SK-N-SH (cell line): ENCODE measurements at regions not wholly inside any gene's neighbourhood (a gene's known extent, or its start where the extent isn't known, plus 50 kb on each side); places are given as distances from the start of the nearest gene placed in this dataset.

Experiments
- CTCF ChIA-PET: fragments of 300-600, 350-600 bp; formaldehyde crosslinking; extraction: SDS; loops from one replicate; lab custom pipeline; 2021; lab: Yijun Ruan, JAX
- POLR2A ChIA-PET: fragments of 350-600 bp; sonication (Branson Sonifier 250); formaldehyde crosslinking; extraction: SDS; loops from one replicate; lab custom pipeline; 2020; ENCODE audit warnings: antibody characterized with exemption, inconsistent platforms; lab: Yijun Ruan, JAX
- DNase-seq: peaks from one replicate; pipeline ENCODE4 v3.0.0; 2012
- H2AFZ ChIP-seq: fragments of 200-600 bp; sonication (generic); 2 replicates; pipeline ENCODE4 v1.8.1; 2016; ENCODE audit warnings: antibody characterized with exemption, mild to moderate bottlenecking, low read depth
- H3F3A ChIP-seq: fragments of 200-600 bp; sonication (generic); replicated peaks from 2 replicates; pipeline ENCODE3; 2016; ENCODE audit warnings: antibody characterized with exemption, mild to moderate bottlenecking; ENCODE audit not compliant: insufficient read depth
- H3K27ac ChIP-seq, 2 experiments: fragments of 200-500 bp in 1 of 2; fragments of 200-600 bp in 1 of 2; sonication (Bioruptor generic) in 1 of 2; sonication (generic), shearing (Covaris generic) in 1 of 2; 2 replicates each; pipeline versions ENCODE4 v1.5.1 to v1.6.1; 2014 to 2016; ENCODE audit warnings: low read depth in 2 of 2, inconsistent platforms in 1 of 2, low read length in 1 of 2, mild to moderate bottlenecking in 1 of 2, mixed read lengths in 1 of 2
- H3K27me3 ChIP-seq: fragments of 200-600 bp; sonication (generic), shearing (Covaris generic); 2 replicates; pipeline ENCODE4 v1.6.1; 2016; ENCODE audit warnings: mixed run types; ENCODE audit not compliant: insufficient read depth
- H3K36me3 ChIP-seq, 2 experiments: fragments of 200-500 bp in 1 of 2; fragments of 200-600 bp in 1 of 2; sonication (Bioruptor generic) in 1 of 2; sonication (generic) in 1 of 2; replicated peaks in 1 of 2; 2 replicates each; pipeline versions ENCODE3 to v1.5.1; 2014 to 2016; ENCODE audit warnings: low read length in 1 of 2, mild to moderate bottlenecking in 1 of 2; ENCODE audit not compliant: insufficient read depth in 2 of 2, control insufficient read depth in 1 of 2
- H3K4me1 ChIP-seq, 2 experiments: fragments of 200-500 bp in 1 of 2; fragments of 200-600 bp in 1 of 2; sonication (Bioruptor generic) in 1 of 2; sonication (generic), shearing (Covaris generic) in 1 of 2; 2 replicates each; pipeline versions ENCODE4 v1.5.1 to v1.6.1; 2014 to 2016; ENCODE audit warnings: low read depth in 1 of 2, low read length in 1 of 2, mixed run types in 1 of 2; ENCODE audit not compliant: insufficient read depth in 2 of 2, control insufficient read depth in 1 of 2
- H3K4me2 ChIP-seq: fragments of 200-600 bp; sonication (generic), shearing (Covaris generic); 2 replicates; pipeline ENCODE4 v1.6.1; 2017; ENCODE audit warnings: mixed run types
- H3K4me3 ChIP-seq, 2 experiments: fragments of 200-500 bp in 1 of 2; fragments of 200-600 bp in 1 of 2; sonication (Bioruptor generic) in 1 of 2; sonication (generic), shearing (Covaris generic) in 1 of 2; 2 replicates each; pipeline versions ENCODE4 v1.5.1 to v1.8.1; 2014 to 2016; ENCODE audit warnings: low read depth in 2 of 2, inconsistent platforms in 1 of 2, low read length in 1 of 2, mild to moderate bottlenecking in 1 of 2, mixed read lengths in 1 of 2, moderate library complexity in 1 of 2
- H3K79me2 ChIP-seq: fragments of 200-600 bp; sonication (generic); 2 replicates; pipeline ENCODE4 v1.8.1; 2017; ENCODE audit warnings: mild to moderate bottlenecking; ENCODE audit not compliant: insufficient read depth
- H3K9ac ChIP-seq: fragments of 200-600 bp; sonication (generic); 2 replicates; pipeline ENCODE4 v1.6.1; 2017; ENCODE audit warnings: mixed run types
- H3K9me2 ChIP-seq: fragments of 200-600 bp; sonication (generic); 2 replicates; pipeline ENCODE4 v1.6.1; 2017; ENCODE audit warnings: mixed run types
- H3K9me3 ChIP-seq: fragments of 200-600 bp; sonication (generic); 2 replicates; pipeline ENCODE4 v1.6.1; 2017; ENCODE audit warnings: mixed run types, mild to moderate bottlenecking, moderate library complexity
- H4K20me1 ChIP-seq: fragments of 200-600 bp; sonication (generic); 2 replicates; pipeline ENCODE4 v1.6.1; 2017; ENCODE audit warnings: mild to moderate bottlenecking, mixed run types; ENCODE audit not compliant: insufficient read depth
- ELF1 ChIP-seq: IDR thresholded peaks from 2 replicates; pipeline ENCODE4 v1.4.0; 2012
- FOXJ3 ChIP-seq: sonication (generic); formaldehyde crosslinking; IDR thresholded peaks from 2 replicates; pipeline ENCODE4 v1.5.1; 2020; ENCODE audit warnings: mild to moderate bottlenecking, missing genetic modification reagents
- MEF2A ChIP-seq: IDR thresholded peaks from 2 replicates; pipeline ENCODE4 v1.4.0; 2012; ENCODE audit warnings: low read depth, borderline replicate concordance
- MXI1 ChIP-seq: IDR thresholded peaks from 2 replicates; pipeline ENCODE4 v1.6.1; 2012; ENCODE audit warnings: mild to moderate bottlenecking, low read depth, low read length, improper control_type of control experiment
- NRF1 ChIP-seq: IDR thresholded peaks from 2 replicates; pipeline ENCODE4 v1.6.1; 2012; ENCODE audit warnings: low read depth, mild to moderate bottlenecking, low read length
- POLR2AphosphoS5 ChIP-seq: IDR thresholded peaks from 2 replicates; pipeline ENCODE4 v1.6.1; 2012; ENCODE audit warnings: low read depth, low read length
- RAD21 ChIP-seq: IDR thresholded peaks from 2 replicates; pipeline ENCODE4 v1.6.1; 2012; ENCODE audit warnings: mild to moderate bottlenecking, low read length
- RCOR1 ChIP-seq: fragments of 150-350 bp; IDR thresholded peaks from 2 replicates; pipeline ENCODE4 v1.6.1; 2017; ENCODE audit warnings: antibody characterized with exemption, low read length
- RFX5 ChIP-seq: IDR thresholded peaks from 2 replicates; pipeline ENCODE4 v1.6.1; 2012; ENCODE audit warnings: mild to moderate bottlenecking, improper control_type of control experiment, low read length
- RXRA ChIP-seq: IDR thresholded peaks from 2 replicates; pipeline ENCODE4 v1.4.0; 2012; ENCODE audit warnings: low read depth, mild to moderate bottlenecking, borderline replicate concordance
- SIN3A ChIP-seq: IDR thresholded peaks from 2 replicates; pipeline ENCODE4 v1.6.1; 2012; ENCODE audit warnings: low read depth, mild to moderate bottlenecking, low read length, moderate library complexity, borderline replicate concordance
- TCF12 ChIP-seq: IDR thresholded peaks from 2 replicates; pipeline ENCODE4 v1.4.0; 2012
- TEAD4 ChIP-seq: IDR thresholded peaks from 2 replicates; pipeline ENCODE4 v1.4.0; 2012; ENCODE audit warnings: mild to moderate bottlenecking, borderline replicate concordance; ENCODE audit not compliant: insufficient read depth
- YY1 ChIP-seq: IDR thresholded peaks from 2 replicates; pipeline ENCODE4 v1.4.0; 2012; ENCODE audit warnings: low read depth, mild to moderate bottlenecking
- WGBS: methylation state at CpG from one replicate; pipeline ENCODE4 v1.1.6; 2017; ENCODE audit warnings: low lambda C conversion rate; 5-methylcytosine and 5-hydroxymethylcytosine counted together
- TF ChIP-seq, protein P1 (sequence below): IDR thresholded peaks from 2 replicates; pipeline ENCODE4 v1.6.1; 2012; ENCODE audit warnings: mild to moderate bottlenecking, low read depth, low read length, moderate library complexity
- TF ChIP-seq, protein P2 (sequence below): IDR thresholded peaks from 2 replicates; pipeline ENCODE4 v1.4.0; 2012; ENCODE audit warnings: low read depth
- TF ChIP-seq, protein P3 (sequence below): IDR thresholded peaks from 2 replicates; pipeline ENCODE4 v1.4.0; 2012; ENCODE audit warnings: low read depth, borderline replicate concordance
- TF ChIP-seq, protein P4 (sequence below): IDR thresholded peaks from 2 replicates; pipeline ENCODE4 v1.4.0; 2012; ENCODE audit warnings: low read depth, borderline replicate concordance

DNA sequence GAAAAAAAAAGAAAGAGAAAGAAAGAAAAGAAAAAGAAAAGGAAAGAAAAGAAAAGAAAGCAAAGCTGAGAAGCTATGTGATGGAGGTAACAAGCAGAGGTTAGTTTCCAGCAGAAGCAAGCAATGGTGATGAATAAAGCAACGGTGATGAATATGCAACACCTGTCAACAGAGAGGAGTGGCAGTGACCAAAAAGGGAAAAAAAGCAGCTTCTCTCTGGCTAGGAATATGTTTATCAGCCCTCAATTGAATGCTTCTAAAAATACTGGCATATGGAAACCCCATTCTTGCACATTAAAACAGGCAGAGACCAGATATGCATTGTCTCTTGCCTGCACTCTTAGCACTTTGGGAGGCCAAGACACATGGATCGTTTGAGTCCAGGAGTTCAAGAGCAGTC is 100.9 kb downstream of the GJA1 start:
- H3K27ac ChIP-seq = no peak overlapping the region
- no peaks in the 10 kb centered on the region for H3K36me3 ChIP-seq
- H3K9me3 ChIP-seq = no peaks in the 10 kb centered on the region
- H3F3A ChIP-seq = peaks cover 6% of the 10 kb centered on the region
- WGBS = 78% methylated on average over 2 of the region's 2 CpGs
- TF ChIP-seq RXRA (no peak), MXI1 (no peak), RCOR1 (no peak), YY1 (no peak), RAD21 (no peak), POLR2AphosphoS5 (no peak), NRF1 (no peak), TEAD4 (no peak), FOXJ3 (CRISPR knock-in tag) (no peak), ELF1 (no peak), TCF12 (no peak), RFX5 (no peak), MEF2A (no peak), SIN3A (no peak)
- TF ChIP-seq, protein P1, sequence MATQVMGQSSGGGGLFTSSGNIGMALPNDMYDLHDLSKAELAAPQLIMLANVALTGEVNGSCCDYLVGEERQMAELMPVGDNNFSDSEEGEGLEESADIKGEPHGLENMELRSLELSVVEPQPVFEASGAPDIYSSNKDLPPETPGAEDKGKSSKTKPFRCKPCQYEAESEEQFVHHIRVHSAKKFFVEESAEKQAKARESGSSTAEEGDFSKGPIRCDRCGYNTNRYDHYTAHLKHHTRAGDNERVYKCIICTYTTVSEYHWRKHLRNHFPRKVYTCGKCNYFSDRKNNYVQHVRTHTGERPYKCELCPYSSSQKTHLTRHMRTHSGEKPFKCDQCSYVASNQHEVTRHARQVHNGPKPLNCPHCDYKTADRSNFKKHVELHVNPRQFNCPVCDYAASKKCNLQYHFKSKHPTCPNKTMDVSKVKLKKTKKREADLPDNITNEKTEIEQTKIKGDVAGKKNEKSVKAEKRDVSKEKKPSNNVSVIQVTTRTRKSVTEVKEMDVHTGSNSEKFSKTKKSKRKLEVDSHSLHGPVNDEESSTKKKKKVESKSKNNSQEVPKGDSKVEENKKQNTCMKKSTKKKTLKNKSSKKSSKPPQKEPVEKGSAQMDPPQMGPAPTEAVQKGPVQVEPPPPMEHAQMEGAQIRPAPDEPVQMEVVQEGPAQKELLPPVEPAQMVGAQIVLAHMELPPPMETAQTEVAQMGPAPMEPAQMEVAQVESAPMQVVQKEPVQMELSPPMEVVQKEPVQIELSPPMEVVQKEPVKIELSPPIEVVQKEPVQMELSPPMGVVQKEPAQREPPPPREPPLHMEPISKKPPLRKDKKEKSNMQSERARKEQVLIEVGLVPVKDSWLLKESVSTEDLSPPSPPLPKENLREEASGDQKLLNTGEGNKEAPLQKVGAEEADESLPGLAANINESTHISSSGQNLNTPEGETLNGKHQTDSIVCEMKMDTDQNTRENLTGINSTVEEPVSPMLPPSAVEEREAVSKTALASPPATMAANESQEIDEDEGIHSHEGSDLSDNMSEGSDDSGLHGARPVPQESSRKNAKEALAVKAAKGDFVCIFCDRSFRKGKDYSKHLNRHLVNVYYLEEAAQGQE = no peak
- TF ChIP-seq, protein P2, sequence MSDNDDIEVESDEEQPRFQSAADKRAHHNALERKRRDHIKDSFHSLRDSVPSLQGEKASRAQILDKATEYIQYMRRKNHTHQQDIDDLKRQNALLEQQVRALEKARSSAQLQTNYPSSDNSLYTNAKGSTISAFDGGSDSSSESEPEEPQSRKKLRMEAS = no peak
- TF ChIP-seq, protein P3, sequence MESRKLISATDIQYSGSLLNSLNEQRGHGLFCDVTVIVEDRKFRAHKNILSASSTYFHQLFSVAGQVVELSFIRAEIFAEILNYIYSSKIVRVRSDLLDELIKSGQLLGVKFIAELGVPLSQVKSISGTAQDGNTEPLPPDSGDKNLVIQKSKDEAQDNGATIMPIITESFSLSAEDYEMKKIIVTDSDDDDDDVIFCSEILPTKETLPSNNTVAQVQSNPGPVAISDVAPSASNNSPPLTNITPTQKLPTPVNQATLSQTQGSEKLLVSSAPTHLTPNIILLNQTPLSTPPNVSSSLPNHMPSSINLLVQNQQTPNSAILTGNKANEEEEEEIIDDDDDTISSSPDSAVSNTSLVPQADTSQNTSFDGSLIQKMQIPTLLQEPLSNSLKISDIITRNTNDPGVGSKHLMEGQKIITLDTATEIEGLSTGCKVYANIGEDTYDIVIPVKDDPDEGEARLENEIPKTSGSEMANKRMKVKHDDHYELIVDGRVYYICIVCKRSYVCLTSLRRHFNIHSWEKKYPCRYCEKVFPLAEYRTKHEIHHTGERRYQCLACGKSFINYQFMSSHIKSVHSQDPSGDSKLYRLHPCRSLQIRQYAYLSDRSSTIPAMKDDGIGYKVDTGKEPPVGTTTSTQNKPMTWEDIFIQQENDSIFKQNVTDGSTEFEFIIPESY = no peak
- TF ChIP-seq, protein P4, sequence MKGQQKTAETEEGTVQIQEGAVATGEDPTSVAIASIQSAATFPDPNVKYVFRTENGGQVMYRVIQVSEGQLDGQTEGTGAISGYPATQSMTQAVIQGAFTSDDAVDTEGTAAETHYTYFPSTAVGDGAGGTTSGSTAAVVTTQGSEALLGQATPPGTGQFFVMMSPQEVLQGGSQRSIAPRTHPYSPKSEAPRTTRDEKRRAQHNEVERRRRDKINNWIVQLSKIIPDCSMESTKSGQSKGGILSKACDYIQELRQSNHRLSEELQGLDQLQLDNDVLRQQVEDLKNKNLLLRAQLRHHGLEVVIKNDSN = no peak
- TF ChIP-seq, all 33 proteins: peak for 0
- Histone ChIP-seq H2AFZ (peak overlapping the region; percentile 14; the same call in 1 of the 2 replicates), H3K27me3 (no peaks in the 10 kb centered on the region), H3K4me3 (no peak overlapping the region), H3K9me2 (no peaks in the 10 kb centered on the region), H3K9ac (no peak overlapping the region), H3K79me2 (no peaks in the 10 kb centered on the region), H4K20me1 (no peaks in the 10 kb centered on the region), H3K4me2 (no peak overlapping the region), H3K4me1 (no peaks in the 10 kb centered on the region)
- ChIA-PET POLR2A (no interaction called here), CTCF (interaction anchor here (1.1 kb wide), 1 partner anchor 13 kb away, joined by 3 read pairs; no protein-coding TSS in a partner anchor)
- no peak for DNase-seq
